ENCODE measurements at regions not wholly inside any gene's neighbourhood (a gene's known extent, or its start where the extent isn't known, plus 50 kb on each side); places are given as distances from the start of the nearest gene placed in this dataset.
"Not testable (repeated sequence)": the region's sequence is repeated elsewhere in the genome, so short reads cannot be mapped to it uniquely, and the experiment has no call there.

GRCh38 chr1:10878469-10878868, 82.0 kb upstream of the CASZ1 start:
- no peaks in the 10 kb centered on the region for H3K9me3 ChIP-seq (ENCODE audit: control insufficient read depth in 2 of 3, insufficient read depth in 1 of 3, low read length in 3 of 3)
- intact Hi-C loops (cut with DNase I), result no loop called here
- FAIRE-seq (no peak), DNase-seq (no peak)
- H3K4me1 ChIP-seq (ENCODE audit: control insufficient read depth in 2 of 3, insufficient read depth in 2 of 3, low read depth in 1 of 3, low read length in 3 of 3), result no peaks in the 10 kb centered on the region
- no peak overlapping the region for H3K9ac ChIP-seq (ENCODE audit: low read length in 3 of 3)
- TF ChIP-seq CTCF (IDR thresholded peaks at IDR 0.05; ENCODE audit: borderline replicate concordance, extremely low read depth, insufficient read depth), result no peak
- no peaks in the 10 kb centered on the region for H3K27me3 ChIP-seq (ENCODE audit: control insufficient read depth, insufficient read depth, low read length)
- H3K36me3 ChIP-seq (ENCODE audit: control insufficient read depth in 2 of 3, insufficient read depth in 3 of 3, low read length in 3 of 3), result no peaks in the 10 kb centered on the region
- no peak overlapping the region for H3K27ac ChIP-seq (ENCODE audit: low read depth in 2 of 2, low read length in 2 of 2)
- no peak overlapping the region for H3K4me3 ChIP-seq (ENCODE audit: low read length in 3 of 3)

GRCh38 chr1:10880063-10880462, 83.6 kb upstream of the CASZ1 start:
- FAIRE-seq, result no peak
- no peak for DNase-seq
- Histone ChIP-seq H3K27me3 (ENCODE audit: control insufficient read depth, insufficient read depth, low read length) (no peaks in the 10 kb centered on the region), H3K36me3 (ENCODE audit: control insufficient read depth in 2 of 3, insufficient read depth in 3 of 3, low read length in 3 of 3) (no peaks in the 10 kb centered on the region), H3K4me3 (ENCODE audit: low read length in 3 of 3) (no peak overlapping the region), H3K9ac (ENCODE audit: low read length in 3 of 3) (no peak overlapping the region), H3K9me3 (ENCODE audit: control insufficient read depth in 2 of 3, insufficient read depth in 1 of 3, low read length in 3 of 3) (no peaks in the 10 kb centered on the region), H3K27ac (ENCODE audit: low read depth in 2 of 2, low read length in 2 of 2) (no peak overlapping the region), H3K4me1 (ENCODE audit: control insufficient read depth in 2 of 3, insufficient read depth in 2 of 3, low read depth in 1 of 3, low read length in 3 of 3) (no peaks in the 10 kb centered on the region)
- intact Hi-C loops (cut with DNase I), result no loop called here
- TF ChIP-seq CTCF (IDR thresholded peaks at IDR 0.05; ENCODE audit: borderline replicate concordance, extremely low read depth, insufficient read depth), result no peak

- H3K4me3 ChIP-seq (ENCODE audit: low read length in 3 of 3), result no peak overlapping the region
- no peaks in the 10 kb centered on the region for H3K4me1 ChIP-seq (ENCODE audit: control insufficient read depth in 2 of 3, insufficient read depth in 2 of 3, low read depth in 1 of 3, low read length in 3 of 3)
- FAIRE-seq, result no peak
- H3K27ac ChIP-seq (ENCODE audit: low read depth in 2 of 2, low read length in 2 of 2), result no peak overlapping the region
- H3K36me3 ChIP-seq (ENCODE audit: control insufficient read depth in 2 of 3, insufficient read depth in 3 of 3, low read length in 3 of 3), result no peaks in the 10 kb centered on the region
- intact Hi-C loops (cut with DNase I), result no loop called here
- no peaks in the 10 kb centered on the region for H3K9me3 ChIP-seq (ENCODE audit: control insufficient read depth in 2 of 3, insufficient read depth in 1 of 3, low read length in 3 of 3)
- no peak for TF ChIP-seq CTCF (IDR thresholded peaks at IDR 0.05; ENCODE audit: borderline replicate concordance, extremely low read depth, insufficient read depth)
- H3K9ac ChIP-seq (ENCODE audit: low read length in 3 of 3), result no peak overlapping the region
- DNase-seq, result no peak
- H3K27me3 ChIP-seq (ENCODE audit: control insufficient read depth, insufficient read depth, low read length), result no peaks in the 10 kb centered on the region
Observed at GRCh38 chr1:10881046-10881445, 84.6 kb upstream of the CASZ1 start.

GRCh38 chr1:10882069-10882468, 85.6 kb upstream of the CASZ1 start:
- Histone ChIP-seq H3K36me3 (ENCODE audit: control insufficient read depth in 2 of 3, insufficient read depth in 3 of 3, low read length in 3 of 3) (no peaks in the 10 kb centered on the region), H3K9me3 (ENCODE audit: control insufficient read depth in 2 of 3, insufficient read depth in 1 of 3, low read length in 3 of 3) (no peaks in the 10 kb centered on the region), H3K27me3 (ENCODE audit: control insufficient read depth, insufficient read depth, low read length) (no peaks in the 10 kb centered on the region), H3K27ac (ENCODE audit: low read depth in 2 of 2, low read length in 2 of 2) (no peak overlapping the region), H3K4me1 (ENCODE audit: control insufficient read depth in 2 of 3, insufficient read depth in 2 of 3, low read depth in 1 of 3, low read length in 3 of 3) (no peaks in the 10 kb centered on the region), H3K4me3 (ENCODE audit: low read length in 3 of 3) (no peak overlapping the region), H3K9ac (ENCODE audit: low read length in 3 of 3) (no peak overlapping the region)
- no peak for TF ChIP-seq CTCF (IDR thresholded peaks at IDR 0.05; ENCODE audit: borderline replicate concordance, extremely low read depth, insufficient read depth)
- FAIRE-seq, result no peak
- intact Hi-C loops (cut with DNase I), result no loop called here
- DNase-seq, result no peak

- intact Hi-C loops (cut with DNase I); H3K9me3 ChIP-seq (ENCODE audit: control insufficient read depth in 2 of 3, insufficient read depth in 1 of 3, low read length in 3 of 3): not testable (repeated sequence)
Observed at GRCh38 chr1:10887032-10887431, 90.6 kb upstream of the CASZ1 start.

More at GRCh38 chr1:10887032-10887431, 90.6 kb upstream of the CASZ1 start:
- H3K36me3 ChIP-seq (ENCODE audit: control insufficient read depth in 2 of 3, insufficient read depth in 3 of 3, low read length in 3 of 3); H3K27ac ChIP-seq (ENCODE audit: low read depth in 2 of 2, low read length in 2 of 2); H3K27me3 ChIP-seq (ENCODE audit: control insufficient read depth, insufficient read depth, low read length); H3K4me1 ChIP-seq (ENCODE audit: control insufficient read depth in 2 of 3, insufficient read depth in 2 of 3, low read depth in 1 of 3, low read length in 3 of 3); FAIRE-seq; H3K4me3 ChIP-seq (ENCODE audit: low read length in 3 of 3); DNase-seq; H3K9ac ChIP-seq (ENCODE audit: low read length in 3 of 3): not testable (repeated sequence)
